Common myeloid progenitor, CD34-positive (primary cell): ENCODE measurements at regions not wholly inside any gene's neighbourhood (a gene's known extent, or its start where the extent isn't known, plus 50 kb on each side); places are given as distances from the start of the nearest gene placed in this dataset.

Source experiments
- CTCF ChIA-PET: fragments of 350-600 bp; sonication (Branson Sonifier 250); formaldehyde crosslinking; loops from one replicate; lab custom pipeline; 2021; ENCODE audit warnings: antibody characterized with exemption; lab: Charles Lee
- POLR2A ChIA-PET: fragments of 350-600 bp; sonication (Branson Sonifier 250); formaldehyde crosslinking; loops from one replicate; lab custom pipeline; 2021; ENCODE audit warnings: antibody characterized with exemption; lab: Charles Lee
- DNase-seq, 3 donors: peaks; one replicate each; pipeline versions ENCODE4 v3.0.0 to v3.0.0-alpha.2; 2013
- H3K27ac ChIP-seq, 2 experiments: 1 replicate in 1 of 2; 2 replicates in 1 of 2; pipeline ENCODE4 v1.7.0; 2013; ENCODE audit warnings: inconsistent platforms in 2 of 2, low read length in 2 of 2, mild to moderate bottlenecking in 2 of 2, low read depth in 1 of 2, moderate library complexity in 1 of 2; ENCODE audit not compliant: severe bottlenecking in 2 of 2, insufficient read depth in 1 of 2, poor library complexity in 1 of 2
- H3K27me3 ChIP-seq, 5 experiments: replicated peaks in 2 of 5; 1 replicate in 3 of 5; 2 replicates in 2 of 5; pipeline versions ENCODE4 v1.6.1 to v1.7.0; 2013; ENCODE audit warnings: low read length in 4 of 5, mild to moderate bottlenecking in 2 of 5, moderate library complexity in 2 of 5, inconsistent platforms in 1 of 5; ENCODE audit not compliant: insufficient read depth in 5 of 5, control insufficient read depth in 4 of 5
- H3K36me3 ChIP-seq, 4 experiments: 1 replicate in 2 of 4; 2 replicates in 2 of 4; pipeline versions ENCODE4 v1.6.1 to v1.7.0; 2013; ENCODE audit warnings: low read length in 3 of 4, control low read depth in 1 of 4, mild to moderate bottlenecking in 1 of 4; ENCODE audit not compliant: control insufficient read depth in 4 of 4, insufficient read depth in 4 of 4
- H3K4me1 ChIP-seq, 4 experiments: 1 replicate in 3 of 4; 2 replicates in 1 of 4; pipeline versions ENCODE4 v1.6.1 to v1.7.1; 2013; ENCODE audit warnings: low read length in 3 of 4, mild to moderate bottlenecking in 3 of 4, control low read depth in 1 of 4, inconsistent platforms in 1 of 4, moderate library complexity in 1 of 4; ENCODE audit not compliant: control insufficient read depth in 4 of 4, insufficient read depth in 4 of 4; ENCODE audit errors: control extremely low read depth in 1 of 4
- H3K4me3 ChIP-seq, 7 experiments: 1 replicate in 4 of 7; 2 replicates in 3 of 7; pipeline versions ENCODE4 v1.5.1 to v1.7.0; 2013; ENCODE audit warnings: mild to moderate bottlenecking in 7 of 7, low read length in 6 of 7, moderate library complexity in 6 of 7, inconsistent platforms in 2 of 7, low read depth in 2 of 7, control low read depth in 1 of 7; ENCODE audit not compliant: insufficient read depth in 4 of 7, control insufficient read depth in 1 of 7; ENCODE audit errors: extremely low read depth in 1 of 7
- H3K9me3 ChIP-seq, 5 experiments: 1 replicate in 4 of 5; 2 replicates in 1 of 5; pipeline versions ENCODE4 v1.6.1 to v1.7.1; 2013; ENCODE audit warnings: low read length in 4 of 5, mild to moderate bottlenecking in 2 of 5, inconsistent platforms in 1 of 5, low read depth in 1 of 5, moderate library complexity in 1 of 5; ENCODE audit not compliant: control insufficient read depth in 4 of 5, insufficient read depth in 2 of 5; ENCODE audit errors: control extremely low read depth in 1 of 5
- WGBS: methylation state at CpG from one replicate; pipeline ENCODE4 v1.1.5; 2013; ENCODE audit not compliant: insufficient coverage; 5-methylcytosine and 5-hydroxymethylcytosine counted together

DNA sequence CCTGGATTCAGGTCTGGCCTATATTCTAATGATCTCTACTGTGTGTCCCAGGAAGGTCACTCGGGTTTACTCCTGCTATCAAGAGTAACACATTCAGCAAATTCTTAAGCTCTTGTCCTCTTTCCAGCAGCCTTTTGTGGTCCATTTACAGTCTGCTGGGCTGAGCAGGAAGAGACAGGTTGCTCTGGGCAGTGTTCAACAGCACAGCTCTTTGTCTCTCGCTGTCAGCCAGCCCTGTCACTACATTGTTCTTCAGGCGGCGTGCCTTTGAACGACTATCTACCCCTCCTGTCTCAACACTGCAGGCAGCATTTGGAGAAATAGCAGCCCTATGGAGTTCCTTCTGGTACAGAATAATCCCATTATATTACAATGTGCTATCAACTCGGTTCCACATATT, 192.2 kb upstream of the TBX20 start:
- CTCF ChIA-PET = no interaction called here
- WGBS = 65% methylated on average over 6 of the region's 6 CpGs
- Histone ChIP-seq H3K4me1 (no peaks in the 10 kb centered on the region), H3K27ac (no peak overlapping the region), H3K4me3 (no peak overlapping the region), H3K36me3 (no peaks in the 10 kb centered on the region), H3K27me3 (peaks cover 0 to 4% (median 2%) of the 10 kb centered on the region in 5 experiments), H3K9me3 (no peaks in the 10 kb centered on the region)
- POLR2A ChIA-PET = no interaction called here
- DNase-seq = no peak

DNA sequence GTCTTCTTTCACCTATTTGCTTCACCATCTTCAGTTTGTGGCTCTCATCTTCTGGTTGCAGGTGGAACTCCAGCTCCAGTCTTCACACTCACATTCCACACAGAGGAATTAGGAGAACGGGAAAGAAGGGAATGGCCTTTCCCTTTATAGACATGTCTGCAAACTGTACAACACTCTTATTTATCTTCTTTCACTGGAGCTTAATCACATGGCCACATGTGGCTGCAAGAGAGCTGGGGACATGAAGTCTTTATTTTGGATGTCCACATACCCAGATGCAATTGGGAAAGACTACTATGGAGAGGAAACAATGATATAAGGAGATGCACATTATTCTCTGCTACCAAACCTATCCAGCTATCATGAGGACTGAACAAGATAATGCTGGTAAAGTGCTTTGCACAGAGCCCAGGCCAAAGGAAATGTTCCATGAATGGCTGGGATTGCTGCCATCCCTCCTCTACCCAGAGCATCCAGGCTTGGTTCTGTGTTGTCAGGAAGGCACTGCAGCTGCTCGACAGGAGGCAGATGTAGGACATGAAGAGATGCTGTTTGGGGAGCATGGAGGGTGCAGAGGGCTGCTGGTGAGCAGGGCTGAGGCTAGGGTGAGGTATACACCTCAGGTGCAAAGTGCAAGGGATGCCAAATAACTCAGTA, 183.8 kb upstream of the TBX20 start:
- H3K4me3 ChIP-seq = no peak overlapping the region
- H3K27ac ChIP-seq = no peak overlapping the region
- no peaks in the 10 kb centered on the region for H3K4me1 ChIP-seq
- no peaks in the 10 kb centered on the region for H3K27me3 ChIP-seq
- DNase-seq = no peak
- WGBS = no CpG with 5 or more reads among the region's 2 CpGs
- H3K36me3 ChIP-seq = no peaks in the 10 kb centered on the region
- no peaks in the 10 kb centered on the region for H3K9me3 ChIP-seq
- ChIA-PET CTCF (interaction anchor here (1.7 kb wide), 1 partner anchor 8 kb away, joined by 4 read pairs; no protein-coding TSS in a partner anchor), POLR2A (no interaction called here)

DNA sequence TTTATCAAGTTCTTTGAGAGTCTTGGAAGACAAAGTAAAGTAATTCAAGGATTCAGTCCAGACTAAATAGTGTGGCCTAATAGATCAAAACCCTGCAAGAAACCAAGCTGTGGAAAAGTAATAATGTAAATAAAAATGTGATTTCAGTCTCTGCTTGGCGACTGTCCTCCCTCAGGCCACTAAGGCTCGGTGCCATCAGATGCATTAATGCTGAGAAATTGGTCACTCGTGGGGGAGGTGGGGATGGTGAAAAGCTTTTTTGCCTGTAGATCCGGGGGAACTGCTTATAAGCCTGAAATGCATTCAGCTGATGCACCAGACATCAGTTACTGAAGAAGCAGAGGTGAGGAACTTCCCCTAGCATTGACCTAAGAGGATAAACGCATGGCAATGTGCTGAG, 182.6 kb upstream of the TBX20 start:
- Histone ChIP-seq H3K27me3 (no peaks in the 10 kb centered on the region), H3K9me3 (peaks cover 0 to under 1% (median 0%) of the 10 kb centered on the region in 5 experiments), H3K36me3 (no peaks in the 10 kb centered on the region), H3K27ac (no peak overlapping the region), H3K4me1 (no peaks in the 10 kb centered on the region), H3K4me3 (no peak overlapping the region)
- ChIA-PET POLR2A (no interaction called here), CTCF (interaction anchor here (1.5 kb wide), 1 partner anchor 15 kb away, joined by 3 read pairs; no protein-coding TSS in a partner anchor)
- WGBS = 93% methylated on average over 3 of the region's 5 CpGs
- DNase-seq = no peak

DNA sequence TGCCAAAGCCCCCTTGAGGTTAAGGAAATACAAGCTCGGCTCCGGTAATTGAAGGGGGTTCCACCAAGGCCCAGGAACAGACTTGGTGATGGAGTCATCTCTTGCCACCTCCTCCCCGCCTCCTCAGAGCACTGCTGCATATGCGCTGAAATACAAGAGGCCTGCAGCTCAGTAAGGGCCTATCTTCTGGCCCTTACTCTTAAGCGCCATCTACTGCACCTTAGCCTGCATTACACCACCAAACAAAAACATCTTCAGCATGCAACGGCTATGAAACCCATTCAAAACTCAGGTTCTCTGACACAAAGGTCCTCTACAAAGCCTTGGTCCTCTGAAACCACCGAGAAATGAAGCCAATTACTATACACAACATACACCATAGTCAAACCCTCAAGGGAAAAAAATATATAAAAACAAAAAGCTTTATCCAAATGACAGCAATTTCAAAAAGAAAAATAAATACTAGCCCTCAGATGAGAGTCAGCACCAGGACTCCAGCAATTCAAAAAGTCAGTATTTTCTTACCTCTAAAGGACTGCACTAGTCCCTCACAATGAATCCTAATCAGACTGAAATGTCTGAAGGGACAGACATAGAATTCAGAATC, 176.8 kb upstream of the TBX20 start:
- Histone ChIP-seq H3K27me3 (peaks cover 0 to 3% (median 0%) of the 10 kb centered on the region in 5 experiments), H3K4me1 (no peaks in the 10 kb centered on the region), H3K9me3 (peaks cover 0 to 14% (median 8%) of the 10 kb centered on the region in 5 experiments), H3K36me3 (no peaks in the 10 kb centered on the region), H3K27ac (no peak overlapping the region), H3K4me3 (no peak overlapping the region)
- ChIA-PET POLR2A (no interaction called here), CTCF (interaction anchor here (1.4 kb wide), 1 partner anchor 193 kb away, joined by 4 read pairs; no protein-coding TSS in a partner anchor)
- WGBS = 90% methylated on average over 7 of the region's 7 CpGs
- DNase-seq = peak in 1 of 3 donors; percentile 6

DNA sequence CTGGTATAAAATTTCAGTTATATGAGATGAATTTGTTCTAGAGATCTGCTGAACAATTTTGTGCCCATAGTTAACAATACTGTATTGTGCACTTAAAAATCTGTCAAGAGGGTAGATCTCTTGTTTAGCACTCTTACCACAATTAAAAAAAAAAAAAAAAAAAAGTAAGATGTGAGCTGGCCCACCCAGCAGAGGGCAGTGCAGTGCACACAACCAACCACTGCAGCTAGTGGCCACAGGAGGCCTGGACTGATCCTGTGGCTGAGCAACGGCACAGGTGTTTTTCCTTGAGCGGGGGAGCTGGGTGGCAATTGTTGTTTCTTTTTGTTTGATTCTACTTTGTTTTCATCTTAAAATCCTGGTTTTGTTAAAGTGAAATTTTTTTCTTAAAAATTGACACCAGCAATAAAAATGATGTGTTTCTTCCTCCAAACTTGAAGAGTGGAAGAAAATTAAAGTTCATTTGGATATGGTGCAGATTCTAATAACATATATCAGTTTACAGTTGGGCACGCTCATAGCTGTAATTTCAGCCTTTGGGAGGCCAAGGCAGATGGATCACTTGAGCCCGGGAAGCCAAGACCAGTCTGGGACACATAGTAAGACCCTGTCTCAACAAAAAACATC, 171.1 kb upstream of the TBX20 start:
- CTCF ChIA-PET = interaction anchor here (0.9 to 4.2 kb wide), 7 partner anchors 11 to 199 kb away, joined by 3 to 28 read pairs (median 6); no protein-coding TSS in a partner anchor
- no peak overlapping the region for H3K27ac ChIP-seq
- H3K4me1 ChIP-seq = no peaks in the 10 kb centered on the region
- peaks cover 0 to 5% (median 0%) of the 10 kb centered on the region in 5 experiments for H3K27me3 ChIP-seq
- peak; percentile 58 to 80 (median 75) for DNase-seq
- POLR2A ChIA-PET = interaction anchor here (0.5 kb wide), 1 partner anchor 178 kb away, joined by 4 read pairs; no protein-coding TSS in a partner anchor
- peaks cover 0 to 8% (median 3%) of the 10 kb centered on the region in 5 experiments for H3K9me3 ChIP-seq
- WGBS = 36% methylated on average over 2 of the region's 4 CpGs
- no peaks in the 10 kb centered on the region for H3K36me3 ChIP-seq
- H3K4me3 ChIP-seq = no peak overlapping the region

DNA sequence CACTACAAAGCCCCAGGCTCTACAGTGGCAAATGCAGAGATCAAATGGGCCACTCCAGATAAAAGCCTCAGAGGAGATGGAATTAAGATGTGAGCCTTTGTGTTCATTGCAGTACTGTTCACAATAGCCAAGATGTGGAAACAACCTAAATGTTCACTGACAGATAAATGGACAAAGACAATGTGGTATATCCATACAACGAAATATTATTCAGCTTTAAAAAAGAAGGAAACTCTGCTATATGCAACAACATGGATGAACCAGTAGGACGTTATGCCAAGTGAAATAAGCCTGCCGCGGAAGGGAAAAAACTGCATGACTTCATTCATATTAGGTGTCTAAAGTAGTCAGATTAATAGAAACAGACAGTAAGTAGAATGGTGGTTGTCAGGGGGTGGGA, 170.5 kb upstream of the TBX20 start:
- ChIA-PET CTCF (interaction anchor here (0.9 to 4.2 kb wide), 6 partner anchors 10 to 199 kb away, joined by 3 to 28 read pairs (median 5); no protein-coding TSS in a partner anchor), POLR2A (interaction anchor here (0.5 kb wide), 1 partner anchor 178 kb away, joined by 4 read pairs; no protein-coding TSS in a partner anchor)
- peaks cover 0 to 5% (median 0%) of the 10 kb centered on the region in 5 experiments for H3K27me3 ChIP-seq
- peaks cover 0 to 8% (median 3%) of the 10 kb centered on the region in 5 experiments for H3K9me3 ChIP-seq
- no peak overlapping the region for H3K27ac ChIP-seq
- DNase-seq = no peak
- WGBS = 87% methylated on average over 3 of the region's 4 CpGs
- H3K36me3 ChIP-seq = no peaks in the 10 kb centered on the region
- no peak overlapping the region for H3K4me3 ChIP-seq
- H3K4me1 ChIP-seq = no peaks in the 10 kb centered on the region
